ENCODE measurements at regions not wholly inside any gene's neighbourhood (a gene's known extent, or its start where the extent isn't known, plus 50 kb on each side); places are given as distances from the start of the nearest gene placed in this dataset.

DNA sequence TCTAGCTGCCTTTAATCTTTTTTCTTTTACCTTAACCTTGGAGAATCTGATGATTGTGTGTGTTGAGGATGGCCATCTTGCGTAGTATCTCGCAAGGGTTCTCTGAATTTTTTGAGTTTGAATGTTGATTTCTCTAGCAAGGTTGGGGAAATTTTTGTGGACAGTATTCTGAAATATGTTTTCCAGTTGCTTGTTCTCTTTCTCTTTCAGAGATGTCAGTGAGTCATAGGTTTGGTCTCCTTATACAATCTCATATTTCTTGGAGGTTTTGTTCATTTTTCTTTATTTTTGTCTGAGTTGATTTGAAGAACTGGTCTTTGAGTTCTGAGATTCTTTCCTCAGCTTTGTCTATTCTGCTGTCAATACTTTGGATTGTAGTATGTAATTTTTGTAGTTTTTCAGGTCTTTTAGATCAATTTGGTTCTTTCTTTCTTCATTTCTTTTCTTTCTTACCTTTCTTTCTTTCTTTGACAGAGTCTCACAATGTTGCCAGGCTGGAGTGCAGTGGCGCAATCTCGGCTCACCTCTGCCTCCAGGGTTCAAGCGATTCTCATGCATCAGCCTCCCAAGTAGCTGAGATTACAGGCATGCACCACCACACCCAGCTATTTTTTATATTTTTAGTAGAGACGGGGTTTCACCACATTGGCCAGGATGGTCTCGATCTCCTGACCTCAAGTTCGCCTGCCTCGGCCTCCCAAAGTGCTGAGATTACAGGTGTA, 366.4 kb upstream of the RASGRP1 start:
- DNase-seq (ENCODE audit: low read depth) = no peak
- H3K4me3 ChIP-seq (ENCODE audit: low read depth, low read length) = no peak overlapping the region
- TF ChIP-seq, protein P1, sequence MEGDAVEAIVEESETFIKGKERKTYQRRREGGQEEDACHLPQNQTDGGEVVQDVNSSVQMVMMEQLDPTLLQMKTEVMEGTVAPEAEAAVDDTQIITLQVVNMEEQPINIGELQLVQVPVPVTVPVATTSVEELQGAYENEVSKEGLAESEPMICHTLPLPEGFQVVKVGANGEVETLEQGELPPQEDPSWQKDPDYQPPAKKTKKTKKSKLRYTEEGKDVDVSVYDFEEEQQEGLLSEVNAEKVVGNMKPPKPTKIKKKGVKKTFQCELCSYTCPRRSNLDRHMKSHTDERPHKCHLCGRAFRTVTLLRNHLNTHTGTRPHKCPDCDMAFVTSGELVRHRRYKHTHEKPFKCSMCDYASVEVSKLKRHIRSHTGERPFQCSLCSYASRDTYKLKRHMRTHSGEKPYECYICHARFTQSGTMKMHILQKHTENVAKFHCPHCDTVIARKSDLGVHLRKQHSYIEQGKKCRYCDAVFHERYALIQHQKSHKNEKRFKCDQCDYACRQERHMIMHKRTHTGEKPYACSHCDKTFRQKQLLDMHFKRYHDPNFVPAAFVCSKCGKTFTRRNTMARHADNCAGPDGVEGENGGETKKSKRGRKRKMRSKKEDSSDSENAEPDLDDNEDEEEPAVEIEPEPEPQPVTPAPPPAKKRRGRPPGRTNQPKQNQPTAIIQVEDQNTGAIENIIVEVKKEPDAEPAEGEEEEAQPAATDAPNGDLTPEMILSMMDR (IDR thresholded peaks at IDR 0.05; ENCODE audit: low read depth, low read length, missing control alignments) = no peak

DNA sequence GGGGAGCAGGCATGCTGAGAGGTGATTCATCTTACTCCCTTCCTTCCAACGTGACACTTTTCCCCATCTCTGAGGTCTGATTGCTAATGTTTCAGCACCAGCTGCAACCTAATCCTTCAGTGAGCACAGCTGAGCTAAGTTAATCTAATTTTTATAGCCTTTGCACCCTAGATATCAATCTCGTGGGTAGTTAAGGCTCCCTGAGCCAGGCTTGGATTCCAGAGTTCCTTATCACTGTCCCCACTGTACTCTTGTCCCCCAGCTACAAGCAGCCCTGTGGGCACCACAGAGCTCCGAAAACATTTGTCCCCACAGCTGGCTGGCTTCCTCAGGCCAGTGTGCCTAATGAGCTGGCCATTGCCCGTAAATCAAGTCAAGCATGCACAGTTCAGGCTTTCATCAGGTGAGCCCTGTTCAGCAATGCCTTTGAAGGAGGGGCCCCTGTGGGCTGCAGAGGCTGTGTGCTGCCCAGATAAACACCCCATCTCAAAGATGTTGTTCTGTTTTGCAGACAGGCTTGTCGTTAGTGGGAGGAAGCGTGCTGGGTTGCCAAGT, 376.9 kb upstream of the RASGRP1 start:
- DNase-seq (ENCODE audit: low read depth) = no peak
- TF ChIP-seq, protein P1 (IDR thresholded peaks at IDR 0.05; ENCODE audit: low read depth, low read length, missing control alignments) = no peak
- no peak overlapping the region for H3K4me3 ChIP-seq (ENCODE audit: low read depth, low read length)

GRCh38 chr15:38944536-38944935, 379.9 kb upstream of the RASGRP1 start:
- TF ChIP-seq, protein P1 (IDR thresholded peaks at IDR 0.05; ENCODE audit: low read depth, low read length, missing control alignments) = no peak
- no peak overlapping the region for H3K4me3 ChIP-seq (ENCODE audit: low read depth, low read length)

DNA sequence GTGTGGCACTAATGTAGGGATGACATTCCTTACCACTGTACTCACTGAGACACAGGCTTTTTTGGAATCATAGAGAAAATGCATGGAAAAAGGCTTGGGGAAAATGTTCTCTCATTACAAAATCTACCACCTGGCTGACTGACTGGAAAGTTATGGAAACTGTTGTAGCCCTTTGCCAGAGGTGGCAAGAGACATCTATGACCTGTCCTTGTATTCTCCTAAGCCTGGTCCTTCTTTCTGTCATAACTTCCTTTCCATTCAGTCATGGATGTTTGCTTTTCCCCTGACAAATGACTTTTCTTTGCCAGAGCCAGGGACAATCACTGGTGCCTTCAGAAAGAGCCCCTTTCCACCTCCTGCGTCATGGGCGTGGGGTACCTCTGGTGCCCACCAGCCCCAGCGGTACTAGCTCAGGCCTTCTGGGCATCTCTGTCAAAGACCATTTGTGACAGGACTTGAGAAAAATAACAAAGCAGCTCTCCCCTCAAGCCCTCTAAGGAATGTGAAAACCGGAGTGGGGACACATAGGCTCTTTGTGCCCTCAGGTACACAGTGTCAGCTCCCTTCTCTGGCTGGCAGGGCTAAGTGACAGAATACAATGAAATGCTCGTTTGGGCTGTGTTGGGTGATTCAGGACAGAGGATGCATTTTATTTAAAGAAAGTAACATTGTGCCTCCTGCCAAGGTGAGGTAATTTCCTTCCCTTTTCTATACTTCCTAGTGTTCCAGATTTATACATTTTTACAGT, 381.1 kb upstream of the RASGRP1 start:
- TF ChIP-seq, protein P1 (IDR thresholded peaks at IDR 0.05; ENCODE audit: low read depth, low read length, missing control alignments) = no peak
- no peak for DNase-seq (ENCODE audit: low read depth)
- H3K4me3 ChIP-seq (ENCODE audit: low read depth, low read length) = no peak overlapping the region

More at GRCh38 chr15:38944536-38944935, 379.9 kb upstream of the RASGRP1 start:
- no peak for DNase-seq (ENCODE audit: low read depth)

DNA sequence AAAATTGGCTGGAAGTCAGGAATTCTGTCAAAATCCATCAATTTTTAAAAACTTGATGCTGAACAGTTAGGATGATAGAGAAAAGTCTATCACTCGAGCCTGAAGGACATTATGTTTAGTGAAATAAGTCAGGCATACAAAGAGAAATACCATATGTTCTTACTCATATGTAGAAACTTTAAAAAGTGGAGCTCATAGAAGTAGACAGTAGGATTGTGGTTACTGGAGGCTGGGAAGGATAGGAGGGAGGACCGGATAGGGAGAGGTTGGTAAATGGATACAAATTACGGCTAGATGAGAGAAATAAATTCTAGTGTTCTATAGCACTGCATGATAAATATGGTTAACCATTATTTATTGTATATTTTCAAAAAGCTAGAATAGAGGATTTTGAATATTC, 389.5 kb upstream of the RASGRP1 start:
- DNase-seq (ENCODE audit: low read depth) = no peak
- no peak overlapping the region for H3K4me3 ChIP-seq (ENCODE audit: low read depth, low read length)
- TF ChIP-seq, protein P1 (IDR thresholded peaks at IDR 0.05; ENCODE audit: low read depth, low read length, missing control alignments) = no peak

DNA sequence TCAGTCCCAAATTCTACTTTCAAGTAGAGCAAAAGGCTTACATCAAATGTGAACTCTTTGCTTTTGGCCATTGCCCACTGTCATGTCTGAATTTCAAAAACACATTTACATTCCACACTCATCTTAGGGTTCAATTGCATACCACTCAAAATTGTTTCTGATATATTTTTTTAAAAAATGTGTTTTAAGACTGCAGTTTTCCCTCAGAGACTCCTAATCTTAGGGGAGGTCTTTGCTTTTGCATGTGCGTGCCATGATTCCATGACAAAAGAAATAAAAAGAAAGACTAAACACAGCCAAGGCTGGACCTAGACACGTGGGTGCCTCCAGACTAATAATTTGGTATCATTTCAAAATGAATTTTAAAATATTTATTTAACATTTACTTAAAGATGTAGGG, 396.8 kb upstream of the RASGRP1 start:
- no peak overlapping the region for H3K4me3 ChIP-seq (ENCODE audit: low read depth, low read length)
- no peak for DNase-seq (ENCODE audit: low read depth)
- TF ChIP-seq, protein P1 (IDR thresholded peaks at IDR 0.05; ENCODE audit: low read depth, low read length, missing control alignments) = no peak
